Pancreas (tissue), 10 donors: ENCODE measurements at regions not wholly inside any gene's neighbourhood (a gene's known extent, or its start where the extent isn't known, plus 50 kb on each side); places are given as distances from the start of the nearest gene placed in this dataset.

Experiments
- ATAC-seq, 4 donors: fragments of 200-7000 bp; cut with Tn5 transposase; one replicate each; pipeline versions ENCODE4 v1.8.0 to v1.9.1; 2020; ENCODE audit warnings: mild to moderate bottlenecking in 4 of 4, moderate library complexity in 4 of 4
- DNase-seq, 6 donors: peaks; one replicate each; pipeline ENCODE4 v3.0.0-alpha.2; 2020
- FAIRE-seq: peaks from 2 replicates; lab custom pipeline; 2012; peaks lifted over from hg19 to GRCh38; lab: Jason Lieb, UNC
- H3K27ac ChIP-seq, 4 donors: fragments of 200-600 bp; sonication (generic); 1 replicate in 3 of 4; 2 replicates in 1 of 4; pipeline versions ENCODE4 v1.5.0 to v1.8.0; 2020
- H3K27me3 ChIP-seq, 4 donors: fragments of 200-600 bp; one replicate each; pipeline ENCODE4 v1.8.0; 2021
- H3K36me3 ChIP-seq, 3 donors: fragments of 200-600 bp; sonication (generic) in 1 of 3; one replicate each; pipeline versions ENCODE4 v1.5.0 to v1.8.0; 2020 to 2021
- H3K4me1 ChIP-seq, 3 donors: fragments of 200-600 bp; one replicate each; pipeline ENCODE4 v1.8.0; 2021
- H3K4me3 ChIP-seq, 4 donors: fragments of 200-600 bp; sonication (generic) in 2 of 4; one replicate each; pipeline versions ENCODE4 v1.5.0 to v1.8.0; 2020 to 2021
- H3K9me3 ChIP-seq, 4 donors: fragments of 200-600 bp; one replicate each; pipeline ENCODE4 v1.8.0; 2021
- WGBS, 2 donors: extraction: QIAGEN DNeasy Blood & Tissue Kit; methylation state at CpG; one replicate each; pipeline ENCODE4 v1.1.7; 2013; 5-methylcytosine and 5-hydroxymethylcytosine counted together
- intact Hi-C, 3 donors: fragments of 100-400 bp; cut with DNase I; formaldehyde crosslinking; loops; one replicate each; pipeline versions ENCODE4 v1.11.1 to v1.14.2; 2022
- TF ChIP-seq, protein P1 (sequence below), 4 donors: fragments of 200-600 bp; sonication (generic) in 3 of 4; IDR thresholded peaks; one replicate each; pipeline versions ENCODE4 v1.5.0 to v1.8.0; 2021; ENCODE audit warnings: antibody characterized with exemption in 4 of 4
- donor health status: healthy with polysubstance abuse.
- donor health status: DM: no; HTN: no; CAD: no; lungs with moderate emphysema.
- donor health status: DM: no; HTN: no; CAD: no.
- donor health status: control.
- donor health status: control.
- donor health status: Bipolar disorder and iron deficiency.
- donor health status: DM: yes; HTN: yes; CAD: no.
- donor health status: DM: no; HTN: no; CAD: no.
- donor health status: DM: no; HTN: no; CAD: no.
- donor health status: DM: yes; HTN: yes; CAD: no.

DNA sequence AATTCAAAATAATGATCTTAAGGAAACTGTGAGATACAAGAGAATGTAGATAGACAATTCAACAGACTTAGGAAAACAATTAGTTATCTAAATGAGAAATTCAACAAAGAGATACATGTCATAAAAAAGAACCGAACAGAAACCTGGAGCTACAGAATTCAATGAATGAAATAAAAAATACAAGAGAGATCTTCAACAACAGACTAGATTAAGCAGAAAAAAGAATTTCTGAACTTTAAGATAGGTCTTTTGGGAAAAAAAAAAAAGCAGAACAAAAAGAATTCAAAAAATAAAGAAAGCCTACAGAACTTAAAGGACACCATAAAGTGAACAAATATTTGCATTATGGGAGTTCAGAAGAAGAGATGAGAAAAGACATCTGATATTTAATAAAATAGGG lies 129.1 kb upstream of the FOXK1 start:
- WGBS, 2 donors = 85 to 88% methylated on average over 1 of the region's 1 CpG
- DNase-seq (no peak), ATAC-seq (no peak), FAIRE-seq (no peak)
- intact Hi-C loops = no loop called here
- Histone ChIP-seq H3K27ac (no peak overlapping the region), H3K4me1 (no peaks in the 10 kb centered on the region), H3K4me3 (no peak overlapping the region), H3K36me3 (no peaks in the 10 kb centered on the region), H3K9me3 (no peaks in the 10 kb centered on the region), H3K27me3 (peaks cover 0 to 2% (median 0%) of the 10 kb centered on the region in 4 donors)
- TF ChIP-seq, protein P1, sequence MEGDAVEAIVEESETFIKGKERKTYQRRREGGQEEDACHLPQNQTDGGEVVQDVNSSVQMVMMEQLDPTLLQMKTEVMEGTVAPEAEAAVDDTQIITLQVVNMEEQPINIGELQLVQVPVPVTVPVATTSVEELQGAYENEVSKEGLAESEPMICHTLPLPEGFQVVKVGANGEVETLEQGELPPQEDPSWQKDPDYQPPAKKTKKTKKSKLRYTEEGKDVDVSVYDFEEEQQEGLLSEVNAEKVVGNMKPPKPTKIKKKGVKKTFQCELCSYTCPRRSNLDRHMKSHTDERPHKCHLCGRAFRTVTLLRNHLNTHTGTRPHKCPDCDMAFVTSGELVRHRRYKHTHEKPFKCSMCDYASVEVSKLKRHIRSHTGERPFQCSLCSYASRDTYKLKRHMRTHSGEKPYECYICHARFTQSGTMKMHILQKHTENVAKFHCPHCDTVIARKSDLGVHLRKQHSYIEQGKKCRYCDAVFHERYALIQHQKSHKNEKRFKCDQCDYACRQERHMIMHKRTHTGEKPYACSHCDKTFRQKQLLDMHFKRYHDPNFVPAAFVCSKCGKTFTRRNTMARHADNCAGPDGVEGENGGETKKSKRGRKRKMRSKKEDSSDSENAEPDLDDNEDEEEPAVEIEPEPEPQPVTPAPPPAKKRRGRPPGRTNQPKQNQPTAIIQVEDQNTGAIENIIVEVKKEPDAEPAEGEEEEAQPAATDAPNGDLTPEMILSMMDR (IDR thresholded peaks at IDR 0.05) = no peak

DNA sequence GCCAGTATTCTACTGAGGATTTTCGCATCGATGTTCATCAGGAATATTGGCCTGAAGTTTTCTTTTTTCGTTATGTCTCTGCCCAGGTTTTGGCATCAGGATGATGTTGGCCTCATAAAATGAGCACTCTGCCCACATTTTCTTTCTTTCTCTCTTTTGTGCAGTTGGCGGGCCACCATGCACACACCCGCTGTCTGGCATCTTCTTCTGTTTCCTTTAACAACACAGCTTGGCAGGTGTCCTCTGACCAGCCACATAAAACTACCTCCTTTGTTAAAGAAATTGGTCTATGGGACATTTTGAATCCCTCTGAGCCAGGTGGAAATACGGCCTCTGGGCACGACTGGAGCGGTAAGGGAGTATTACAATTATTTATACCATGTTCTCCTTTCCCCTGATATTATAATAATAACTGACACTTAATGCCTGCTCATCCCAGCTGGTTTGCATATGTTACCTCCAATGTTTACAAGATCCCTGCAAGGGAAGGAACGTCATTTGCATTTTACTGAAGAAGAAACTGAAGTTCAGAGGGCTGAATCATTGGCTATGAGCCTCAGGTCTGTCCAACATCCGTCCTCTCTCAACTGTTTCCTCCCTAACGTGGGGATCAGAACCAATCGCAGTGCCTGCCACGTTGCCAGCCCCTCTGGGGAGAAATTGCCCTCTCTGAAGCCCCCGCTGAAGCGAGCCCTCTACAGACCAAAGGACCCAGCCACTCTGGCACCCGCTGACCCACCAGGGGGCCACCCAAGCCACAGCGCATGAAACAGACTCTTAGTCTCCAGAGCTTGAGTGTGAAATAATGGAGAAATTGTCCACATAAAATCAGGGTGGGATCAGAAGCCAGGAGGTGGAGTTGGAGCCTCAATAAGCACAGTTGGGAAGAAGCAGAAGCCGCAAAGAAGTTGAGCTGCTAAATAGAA lies 125.0 kb upstream of the FOXK1 start:
- ATAC-seq (no peak), FAIRE-seq (no peak)

DNA sequence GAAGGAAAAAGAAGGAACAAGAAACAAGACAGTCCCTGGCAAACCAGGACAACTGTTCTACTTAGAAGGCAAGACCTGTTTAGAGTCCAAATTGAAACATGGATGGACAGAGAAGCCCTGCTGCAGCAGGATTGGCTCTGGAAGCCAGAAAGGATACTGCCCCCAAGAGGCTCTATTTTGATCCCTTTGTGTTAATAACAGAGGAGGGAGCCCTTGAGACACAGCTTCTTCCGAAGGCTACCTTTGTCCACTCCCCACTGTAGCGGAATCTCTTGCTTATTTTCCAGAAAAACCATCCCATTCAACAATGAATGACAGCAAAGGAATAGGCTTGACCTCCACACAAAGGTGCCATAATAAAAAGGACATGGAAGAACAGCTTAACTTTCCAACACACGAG lies 120.3 kb upstream of the FOXK1 start:
- intact Hi-C loops = no loop called here
- FAIRE-seq (no peak), DNase-seq (no peak), ATAC-seq (no peak)
- TF ChIP-seq, protein P1 (IDR thresholded peaks at IDR 0.05) = no peak
- Histone ChIP-seq H3K27me3 (peaks cover 0 to 4% (median 0%) of the 10 kb centered on the region in 4 donors), H3K27ac (no peak overlapping the region), H3K4me1 (no peaks in the 10 kb centered on the region), H3K9me3 (no peaks in the 10 kb centered on the region), H3K4me3 (no peak overlapping the region), H3K36me3 (no peaks in the 10 kb centered on the region)
- WGBS, 2 donors = 44 to 51% methylated on average over 3 of the region's 3 CpGs

More for the DNA sequence above, 125.0 kb upstream of the FOXK1 start:
- Histone ChIP-seq H3K27ac (no peak overlapping the region), H3K4me1 (no peaks in the 10 kb centered on the region), H3K36me3 (no peaks in the 10 kb centered on the region), H3K27me3 (peaks cover 0 to 4% (median 0%) of the 10 kb centered on the region in 4 donors), H3K4me3 (no peak overlapping the region), H3K9me3 (no peaks in the 10 kb centered on the region)
- WGBS, 2 donors = 71 to 81% methylated on average over 18 of the region's 18 CpGs
- DNase-seq = no peak
- TF ChIP-seq, protein P1 (IDR thresholded peaks at IDR 0.05) = no peak
- intact Hi-C loops = no loop called here

DNA sequence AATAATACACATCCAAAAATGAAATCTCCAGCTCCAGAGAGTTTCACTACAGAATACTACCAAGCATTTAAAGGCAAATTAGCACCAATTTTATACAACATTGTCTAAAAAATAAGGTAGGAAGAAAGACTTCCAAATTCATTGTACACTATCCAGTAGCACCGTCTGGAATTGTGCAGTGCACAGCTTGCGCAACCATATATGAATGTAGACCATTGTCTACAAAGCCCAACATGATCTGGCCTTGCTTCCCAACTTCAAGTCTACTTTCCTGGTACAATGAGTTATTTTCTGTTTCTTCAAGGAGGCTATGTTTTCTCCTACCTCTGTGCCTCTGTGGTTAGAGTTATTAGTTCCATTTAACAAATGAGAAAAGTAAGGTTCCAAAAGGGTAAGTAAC lies 115.4 kb upstream of the FOXK1 start:
- H3K27me3 ChIP-seq = no peaks in the 10 kb centered on the region
- DNase-seq = no peak
- no peak overlapping the region for H3K27ac ChIP-seq
- no peak for FAIRE-seq
- no peak overlapping the region for H3K4me3 ChIP-seq
- intact Hi-C loops = no loop called here
- H3K36me3 ChIP-seq = no peaks in the 10 kb centered on the region
- no peaks in the 10 kb centered on the region for H3K4me1 ChIP-seq
- TF ChIP-seq, protein P1 (IDR thresholded peaks at IDR 0.05) = no peak
- H3K9me3 ChIP-seq = no peaks in the 10 kb centered on the region
- 84% methylated on average over 2 of the region's 2 CpGs for WGBS, 2 donors
- ATAC-seq = no peak

DNA sequence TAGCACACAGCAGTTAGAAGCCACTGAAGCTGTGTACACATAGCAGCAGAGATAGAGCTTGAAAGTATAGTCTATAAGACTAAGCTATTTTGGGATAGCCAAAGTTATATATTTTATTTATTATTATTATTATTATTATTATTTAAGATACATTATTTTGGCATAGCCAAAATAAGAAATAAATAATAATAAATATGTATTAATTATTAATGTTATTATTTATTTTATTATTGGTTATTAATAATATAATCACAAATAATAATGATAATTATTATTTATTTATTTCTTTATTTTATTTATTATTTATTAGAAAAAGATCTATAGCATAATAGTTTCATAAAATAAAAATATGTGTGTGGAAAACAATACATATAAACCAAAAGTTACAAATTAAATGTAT lies 107.2 kb upstream of the FOXK1 start:
- Histone ChIP-seq H3K4me3 (no peak overlapping the region), H3K27me3 (no peaks in the 10 kb centered on the region), H3K9me3 (no peaks in the 10 kb centered on the region), H3K27ac (no peak overlapping the region), H3K36me3 (no peaks in the 10 kb centered on the region), H3K4me1 (no peaks in the 10 kb centered on the region)
- FAIRE-seq (peak; percentile 91), DNase-seq (no peak), ATAC-seq (no peak)
- TF ChIP-seq, protein P1 (IDR thresholded peaks at IDR 0.05) = no peak
- intact Hi-C loops = no loop called here
